ENCODE measurements at regions not wholly inside any gene's neighbourhood (a gene's known extent, or its start where the extent isn't known, plus 50 kb on each side); places are given as distances from the start of the nearest gene placed in this dataset.

DNA sequence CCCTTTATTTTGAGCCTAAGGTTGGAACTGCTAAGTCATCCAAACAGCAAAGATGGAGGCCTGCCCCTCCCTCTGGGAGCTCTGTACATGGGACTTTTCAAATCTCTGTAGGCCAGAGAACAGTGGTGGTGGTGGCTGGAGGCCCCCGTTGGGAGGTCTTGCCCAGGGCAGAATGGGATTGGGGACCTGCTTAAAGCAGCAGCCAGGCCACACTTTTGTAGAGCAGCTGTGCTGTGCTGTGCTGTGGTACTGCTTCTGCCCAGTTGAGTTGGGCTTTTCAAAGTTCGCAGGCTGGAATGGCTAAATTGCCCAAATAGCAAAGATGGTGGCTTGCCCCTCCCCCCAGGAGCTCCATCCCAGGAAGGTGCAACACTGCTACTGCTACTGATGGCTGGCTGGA lies 147.5 kb upstream of the TACR3 start:
- TF ChIP-seq, protein P1, sequence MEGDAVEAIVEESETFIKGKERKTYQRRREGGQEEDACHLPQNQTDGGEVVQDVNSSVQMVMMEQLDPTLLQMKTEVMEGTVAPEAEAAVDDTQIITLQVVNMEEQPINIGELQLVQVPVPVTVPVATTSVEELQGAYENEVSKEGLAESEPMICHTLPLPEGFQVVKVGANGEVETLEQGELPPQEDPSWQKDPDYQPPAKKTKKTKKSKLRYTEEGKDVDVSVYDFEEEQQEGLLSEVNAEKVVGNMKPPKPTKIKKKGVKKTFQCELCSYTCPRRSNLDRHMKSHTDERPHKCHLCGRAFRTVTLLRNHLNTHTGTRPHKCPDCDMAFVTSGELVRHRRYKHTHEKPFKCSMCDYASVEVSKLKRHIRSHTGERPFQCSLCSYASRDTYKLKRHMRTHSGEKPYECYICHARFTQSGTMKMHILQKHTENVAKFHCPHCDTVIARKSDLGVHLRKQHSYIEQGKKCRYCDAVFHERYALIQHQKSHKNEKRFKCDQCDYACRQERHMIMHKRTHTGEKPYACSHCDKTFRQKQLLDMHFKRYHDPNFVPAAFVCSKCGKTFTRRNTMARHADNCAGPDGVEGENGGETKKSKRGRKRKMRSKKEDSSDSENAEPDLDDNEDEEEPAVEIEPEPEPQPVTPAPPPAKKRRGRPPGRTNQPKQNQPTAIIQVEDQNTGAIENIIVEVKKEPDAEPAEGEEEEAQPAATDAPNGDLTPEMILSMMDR (IDR thresholded peaks at IDR 0.05) = no peak
- no peak for TF ChIP-seq POLR2A (IDR thresholded peaks at IDR 0.05)
